IPS-NIHi7 (cell line): ENCODE measurements at regions not wholly inside any gene's neighbourhood (a gene's known extent, or its start where the extent isn't known, plus 50 kb on each side); places are given as distances from the start of the nearest gene placed in this dataset.
A peak's percentile ranks its signal among the peaks of the same experiment; 100 is the strongest.

Experiments used
- DNase-seq: peaks from one replicate; pipeline ENCODE4 v3.0.0; 2012; ENCODE audit warnings: mixed read lengths; ENCODE audit errors: extremely low spot score

DNA sequence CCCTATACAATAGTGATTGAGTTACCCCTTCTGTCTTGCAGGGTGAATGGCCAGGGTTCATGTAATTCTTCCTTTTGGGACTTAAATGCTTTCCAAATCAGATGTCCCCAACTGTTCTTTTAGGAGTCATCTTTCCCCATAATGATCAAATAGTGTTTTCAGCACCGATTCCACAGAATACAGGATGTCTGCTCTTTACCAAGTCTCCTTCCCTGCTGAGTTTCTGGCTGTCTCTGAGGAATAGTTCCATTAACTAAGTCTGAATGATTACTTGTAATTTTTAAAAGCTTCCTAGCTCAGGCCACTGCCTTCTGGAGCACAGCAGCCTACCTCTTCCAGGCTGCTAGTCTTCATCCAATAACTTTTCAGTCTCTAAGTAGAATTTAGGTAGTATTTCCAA, 630.7 kb upstream of the ZNF608 start:
- no peak for DNase-seq

- no peak for DNase-seq
Measured at GRCh38 chr5:125381290-125381689, 634.9 kb upstream of the ZNF608 start.

DNA sequence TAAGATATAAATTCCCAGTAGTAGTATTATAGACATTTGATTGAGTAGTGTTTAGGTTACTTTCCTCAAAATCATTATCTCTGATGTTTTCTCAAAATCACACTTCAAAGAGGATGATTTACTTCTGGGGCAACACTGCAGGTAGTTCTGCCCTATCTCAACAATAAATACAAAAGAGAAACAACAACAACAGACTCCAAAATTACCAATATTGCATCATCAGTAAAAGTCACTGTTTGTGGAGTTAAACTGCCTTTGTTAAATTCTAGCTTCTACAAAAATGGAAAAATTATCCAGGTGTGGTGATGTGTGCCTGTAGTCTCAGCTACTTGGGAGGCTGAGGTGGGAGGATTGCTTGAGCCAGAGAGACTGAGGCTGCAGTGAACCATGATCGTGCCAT, 637.6 kb upstream of the ZNF608 start:
- DNase-seq: no peak

GRCh38 chr5:125390326-125390725, 643.9 kb upstream of the ZNF608 start:
- no peak for DNase-seq

DNA sequence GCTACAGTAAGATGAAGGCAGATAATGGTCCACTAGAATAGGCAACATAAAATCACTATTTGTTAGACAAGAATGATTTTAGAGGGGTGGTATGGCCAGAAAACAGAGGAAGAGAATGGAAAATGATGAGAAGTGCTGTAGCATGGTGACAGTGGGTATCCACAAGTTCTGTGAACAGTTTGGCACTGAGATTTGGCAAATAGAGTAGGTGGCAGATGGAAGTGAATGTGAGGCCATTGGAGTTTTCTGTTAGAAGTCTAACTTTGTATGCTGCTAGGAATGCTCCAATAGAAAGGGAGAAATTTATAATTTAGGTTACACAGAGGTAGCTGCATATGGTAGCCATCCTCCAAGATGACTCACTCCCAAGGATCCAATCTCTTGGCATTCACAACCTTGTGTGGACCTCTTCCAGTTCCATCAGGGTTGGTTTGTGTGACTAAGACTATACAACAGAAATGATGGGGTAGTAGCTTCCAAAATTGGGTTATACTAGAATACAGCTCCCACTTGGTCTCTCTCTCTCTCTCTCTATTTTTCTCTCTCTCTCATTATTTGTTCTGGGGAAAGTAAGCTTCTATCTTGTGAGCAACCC, 646.9 kb upstream of the ZNF608 start:
- DNase-seq: no peak

DNA sequence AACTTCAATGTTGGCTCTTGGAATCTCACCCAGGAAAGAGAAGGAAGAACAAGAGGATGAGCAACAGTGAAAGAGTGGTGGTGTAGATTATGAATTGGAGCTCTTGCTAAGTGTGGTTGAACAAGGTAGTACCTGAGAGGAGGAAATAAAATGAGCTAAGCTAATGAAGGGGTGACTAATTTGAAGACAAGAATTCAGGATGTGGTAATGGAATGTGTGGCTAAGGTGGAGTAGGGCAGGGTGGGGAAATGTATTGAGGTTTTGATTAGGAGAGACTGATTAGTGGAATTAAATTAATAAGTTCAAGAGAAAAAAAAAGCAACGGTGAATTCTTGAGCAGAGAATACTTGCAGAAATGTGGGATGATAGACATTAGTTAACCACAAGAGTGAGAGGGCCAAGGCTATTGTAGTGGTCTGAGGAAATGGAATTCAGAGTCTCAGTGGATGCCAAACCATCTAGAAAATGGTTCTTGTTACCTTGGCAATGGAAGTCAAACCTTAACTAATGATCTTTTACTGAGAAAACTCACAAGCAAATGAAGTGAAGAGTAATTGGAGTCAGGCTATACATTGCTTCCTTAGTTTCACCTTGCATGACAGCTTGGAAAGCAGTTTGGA, 648.3 kb upstream of the ZNF608 start:
- no peak for DNase-seq

- no peak for DNase-seq
Measured at GRCh38 chr5:125396462-125396861, 650.0 kb upstream of the ZNF608 start.

GRCh38 chr5:125398466-125398865, 652.0 kb upstream of the ZNF608 start:
- DNase-seq: no peak

- DNase-seq: no peak
Measured at GRCh38 chr5:125399885-125400284, 653.4 kb upstream of the ZNF608 start.

GRCh38 chr5:125401724-125402622, 655.5 kb upstream of the ZNF608 start:
- DNase-seq: no peak

DNA sequence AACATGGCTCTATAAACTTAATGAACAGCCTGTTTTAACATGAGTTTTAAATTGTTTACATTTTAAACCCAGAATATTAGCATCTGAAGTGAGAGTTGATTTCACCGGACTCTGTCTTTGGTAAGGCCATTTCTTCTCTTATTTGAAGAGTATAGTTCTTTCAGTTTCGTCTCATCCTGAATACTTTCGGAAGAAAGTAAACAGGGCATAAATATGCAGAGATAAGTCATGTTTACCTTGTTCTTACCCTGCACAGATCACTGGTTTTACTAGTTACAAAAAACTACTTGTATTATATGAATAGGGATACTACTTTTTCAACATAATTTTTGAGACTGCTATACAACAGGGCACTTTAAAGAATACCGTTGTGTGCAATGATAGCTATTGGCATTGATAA, 656.3 kb upstream of the ZNF608 start:
- DNase-seq: no peak

GRCh38 chr5:125404056-125404455, 657.6 kb upstream of the ZNF608 start:
- no peak for DNase-seq

- no peak for DNase-seq
Measured at GRCh38 chr5:125408448-125409233, 662.2 kb upstream of the ZNF608 start.

GRCh38 chr5:125409234-125409860, 662.9 kb upstream of the ZNF608 start:
- DNase-seq: no peak

GRCh38 chr5:125409861-125410536, 663.6 kb upstream of the ZNF608 start:
- DNase-seq: no peak

DNA sequence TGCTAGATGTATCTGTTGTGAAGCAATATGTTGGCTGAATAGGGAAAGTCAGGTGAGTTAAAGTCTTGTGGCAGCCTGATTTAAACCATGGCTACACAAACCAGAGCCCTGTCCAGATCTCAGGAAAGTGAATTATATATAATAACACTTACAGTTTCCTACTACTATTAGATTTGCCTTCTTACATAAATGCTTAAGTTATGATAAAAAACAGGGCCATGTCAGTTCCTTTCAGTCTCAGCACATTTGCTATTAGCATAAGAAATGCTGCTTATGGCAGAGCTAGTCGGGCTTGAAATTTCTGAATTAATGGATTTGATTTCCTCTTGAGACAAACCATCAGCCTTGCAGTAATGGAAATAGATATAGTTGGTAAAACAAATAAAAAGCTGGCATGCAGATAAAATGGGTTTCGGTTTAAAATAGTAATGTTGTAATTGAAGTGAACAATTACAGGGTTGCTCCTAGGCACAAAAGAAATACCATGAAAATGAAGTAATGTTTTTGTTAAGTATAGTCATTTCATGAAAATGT, 664.2 kb upstream of the ZNF608 start:
- no peak for DNase-seq

GRCh38 chr5:125411071-125411743, 664.8 kb upstream of the ZNF608 start:
- DNase-seq: no peak

- peak; percentile 23 for DNase-seq
Measured at GRCh38 chr5:125411744-125412560, 665.5 kb upstream of the ZNF608 start.
